Activated T-helper 1 cell treated with Interleukin-2 at 50 U/mL for 16 hours (primary cell): ENCODE measurements at regions not wholly inside any gene's neighbourhood (a gene's known extent, or its start where the extent isn't known, plus 50 kb on each side); places are given as distances from the start of the nearest gene placed in this dataset.

Experiments used
- DNase-seq: peaks from one replicate; pipeline ENCODE4 v3.0.0-alpha.2; 2020; ENCODE audit warnings: low read depth

- DNase-seq, result no peak
Measured at GRCh38 chr6:56407883-56408410, 160.6 kb upstream of the COL21A1 start.

GRCh38 chr6:56406276-56407269 lies 159.2 kb upstream of the COL21A1 start:
- DNase-seq, result no peak

GRCh38 chr6:56404599-56404998 lies 157.2 kb upstream of the COL21A1 start:
- DNase-seq, result no peak

- no peak for DNase-seq
Measured at GRCh38 chr6:56403745-56404144, 156.4 kb upstream of the COL21A1 start.

- DNase-seq, result no peak
Measured at GRCh38 chr6:56401477-56402070, 154.2 kb upstream of the COL21A1 start.

DNA sequence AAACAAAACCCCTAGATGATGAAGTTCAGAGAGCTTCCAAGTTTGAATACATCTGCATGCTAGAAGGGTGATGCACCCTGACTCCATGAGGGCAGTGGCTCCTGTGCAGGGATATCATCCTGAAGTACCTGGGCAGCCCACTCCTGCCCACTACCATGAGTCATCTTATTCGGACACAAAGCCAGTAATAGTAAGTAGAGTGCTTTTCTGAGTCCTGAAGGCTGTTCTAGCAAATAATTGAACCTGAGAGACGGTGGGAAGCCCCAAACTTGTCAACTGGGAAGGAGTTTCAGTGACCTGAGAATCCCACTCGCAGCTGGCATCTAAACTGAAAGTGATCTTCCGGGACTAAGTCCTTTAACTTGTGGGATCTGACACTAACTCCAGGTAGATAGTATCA lies 152.9 kb upstream of the COL21A1 start:
- DNase-seq, result no peak

GRCh38 chr6:56399672-56400263 lies 152.4 kb upstream of the COL21A1 start:
- DNase-seq, result no peak

DNA sequence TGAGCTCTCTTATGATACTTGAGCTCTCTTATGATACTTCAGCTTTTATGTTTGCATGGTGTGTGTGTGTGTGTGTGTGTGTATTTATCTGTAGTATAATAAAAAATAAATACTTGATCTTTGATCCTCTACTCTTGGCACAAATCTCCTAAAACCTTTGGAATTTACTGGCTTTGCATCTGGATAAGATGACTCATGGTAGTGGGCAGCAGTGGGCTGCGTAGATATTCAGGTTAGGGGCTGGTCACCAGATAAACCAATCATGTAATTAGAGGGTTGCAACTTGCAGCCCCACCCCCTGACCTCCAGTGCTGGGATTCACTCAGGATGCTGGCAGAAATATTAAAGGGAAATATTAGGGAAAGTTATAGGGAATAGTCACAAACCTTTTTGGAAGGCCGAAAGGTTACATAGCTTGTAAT lies 151.9 kb upstream of the COL21A1 start:
- no peak for DNase-seq

GRCh38 chr6:56396435-56396834 lies 149.1 kb upstream of the COL21A1 start:
- DNase-seq, result no peak

DNA sequence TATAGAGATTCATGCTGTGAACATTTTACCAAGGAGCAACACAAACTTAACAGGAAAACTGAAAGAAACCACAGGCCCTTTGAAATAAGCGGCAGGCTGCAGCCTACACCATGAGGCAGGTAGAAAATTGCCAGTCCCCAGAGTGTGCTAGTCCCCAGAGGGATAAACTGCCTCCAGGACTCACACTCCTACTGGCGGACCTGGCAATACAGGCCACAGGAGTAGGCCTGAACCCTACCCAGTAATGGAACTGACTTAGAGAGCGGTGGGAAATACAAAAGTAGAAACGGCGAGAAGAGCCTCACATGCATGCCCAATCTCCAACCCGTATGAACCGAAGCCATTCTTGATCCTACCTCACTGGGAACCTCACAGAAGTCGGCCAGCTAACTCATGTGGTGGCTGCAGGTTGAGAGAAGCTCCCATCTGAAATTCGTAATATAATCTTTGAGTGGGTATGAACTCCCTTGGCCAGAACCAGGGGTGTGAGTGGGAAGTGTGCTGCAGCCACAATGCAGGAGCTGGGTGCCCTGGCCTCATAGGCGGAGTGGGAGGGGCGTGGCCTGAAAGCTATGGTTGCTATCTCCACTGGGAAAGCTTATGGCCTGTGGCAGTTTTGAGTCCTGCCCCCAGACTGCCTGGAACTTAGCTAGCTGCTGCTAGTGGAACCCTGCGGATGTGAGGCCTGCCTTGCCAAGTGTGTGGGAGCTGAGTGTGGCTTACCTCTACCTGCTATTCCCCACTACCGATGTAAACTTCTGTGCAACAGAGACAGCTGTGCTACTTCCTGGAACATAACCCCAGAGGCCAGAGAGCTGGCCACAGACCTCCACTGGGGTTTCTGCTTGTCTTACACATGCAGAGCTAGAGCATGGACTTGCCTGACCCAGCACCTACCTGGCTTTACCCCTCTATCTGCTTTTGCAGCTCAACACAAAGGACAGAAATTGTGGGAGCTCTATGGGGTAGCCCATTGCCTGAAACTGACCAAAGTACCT lies 146.5 kb upstream of the COL21A1 start:
- no peak for DNase-seq

GRCh38 chr6:56388415-56388755 lies 141.0 kb upstream of the COL21A1 start:
- no peak for DNase-seq

GRCh38 chr6:56387621-56388414 lies 140.4 kb upstream of the COL21A1 start:
- DNase-seq, result no peak

DNA sequence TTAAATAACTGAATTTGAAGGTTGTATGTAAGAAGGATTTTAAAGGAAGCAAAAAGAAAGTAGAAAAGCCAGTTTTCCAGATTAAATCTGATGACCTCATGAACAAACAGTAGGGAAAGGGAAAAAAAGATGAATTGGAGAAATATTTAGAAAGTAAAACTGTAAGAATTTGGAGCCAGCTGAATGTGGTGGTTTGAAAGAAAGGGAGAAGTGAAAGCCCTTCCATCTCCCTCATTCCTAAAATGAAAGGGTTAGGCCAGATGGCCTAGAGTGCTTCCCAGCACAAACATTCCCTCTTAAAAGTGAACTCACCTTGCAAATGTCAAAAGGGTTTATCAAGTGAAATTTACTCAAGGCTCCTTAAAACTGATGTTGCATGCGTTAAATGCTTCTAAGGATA lies 139.3 kb upstream of the COL21A1 start:
- no peak for DNase-seq

GRCh38 chr6:56385981-56386593 lies 138.7 kb upstream of the COL21A1 start:
- no peak for DNase-seq

DNA sequence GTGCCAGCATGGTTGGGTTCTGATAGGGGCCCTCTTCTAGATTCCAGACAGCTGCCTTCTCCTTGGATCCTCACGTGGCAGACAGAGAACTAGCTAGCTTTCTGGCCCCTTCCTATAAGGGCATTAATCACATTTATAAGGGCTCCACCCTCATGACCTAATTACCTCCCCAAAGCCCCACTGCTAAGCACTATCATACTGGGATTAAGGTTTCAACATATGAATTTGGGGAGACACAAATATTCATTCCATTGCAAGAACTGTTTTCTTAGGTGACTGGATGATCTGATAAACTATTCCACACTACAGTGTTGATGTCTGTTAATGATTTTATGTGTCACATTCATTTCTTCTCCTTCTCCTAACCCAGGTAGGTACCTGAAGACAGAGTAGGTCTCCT lies 135.8 kb upstream of the COL21A1 start:
- no peak for DNase-seq

GRCh38 chr6:56382416-56382940 lies 135.1 kb upstream of the COL21A1 start:
- no peak for DNase-seq

GRCh38 chr6:56381801-56382251 lies 134.4 kb upstream of the COL21A1 start:
- no peak for DNase-seq

DNA sequence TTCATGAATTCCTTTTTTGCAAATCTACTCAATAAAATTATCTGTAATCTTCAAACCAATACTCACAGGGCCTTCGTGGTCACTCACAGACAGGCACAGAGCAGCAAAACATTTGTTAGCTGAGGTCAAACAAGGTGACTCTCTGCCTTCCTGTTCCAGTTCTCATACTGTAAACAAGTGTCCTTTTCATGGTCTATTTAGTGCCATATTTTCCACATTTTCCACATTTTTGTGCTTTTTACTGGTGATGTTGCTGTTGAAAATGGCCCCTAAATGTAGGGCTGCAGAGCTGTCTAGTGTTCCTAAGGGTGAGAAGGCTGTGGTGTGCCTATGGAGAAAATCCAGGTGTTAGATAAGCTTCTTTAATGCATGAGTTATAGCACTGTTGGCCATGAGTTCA lies 133.1 kb upstream of the COL21A1 start:
- DNase-seq, result no peak

GRCh38 chr6:56378966-56379585 lies 131.7 kb upstream of the COL21A1 start:
- no peak for DNase-seq

DNA sequence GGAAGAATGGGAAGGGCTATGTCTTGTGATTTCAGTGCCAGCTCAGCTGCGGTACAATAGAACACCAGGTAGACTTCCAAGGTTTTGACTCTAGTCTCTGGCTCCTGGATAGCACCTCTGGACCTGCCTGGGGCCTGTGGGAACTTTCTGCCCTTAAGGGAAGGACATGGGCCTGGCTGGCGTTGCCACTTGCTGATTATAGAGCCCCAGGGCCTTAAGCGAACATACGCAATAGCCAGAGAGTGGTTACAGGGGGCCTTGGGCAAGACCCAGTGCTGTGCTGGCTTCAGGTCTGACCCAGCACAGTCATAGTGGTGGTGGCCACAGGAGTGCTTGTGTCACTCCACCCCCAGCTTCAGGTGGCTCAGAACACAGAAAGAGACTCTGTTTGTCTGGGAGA lies 131.1 kb upstream of the COL21A1 start:
- DNase-seq, result no peak
